ENCODE measurements at regions not wholly inside any gene's neighbourhood (a gene's known extent, or its start where the extent isn't known, plus 50 kb on each side); places are given as distances from the start of the nearest gene placed in this dataset.

DNA sequence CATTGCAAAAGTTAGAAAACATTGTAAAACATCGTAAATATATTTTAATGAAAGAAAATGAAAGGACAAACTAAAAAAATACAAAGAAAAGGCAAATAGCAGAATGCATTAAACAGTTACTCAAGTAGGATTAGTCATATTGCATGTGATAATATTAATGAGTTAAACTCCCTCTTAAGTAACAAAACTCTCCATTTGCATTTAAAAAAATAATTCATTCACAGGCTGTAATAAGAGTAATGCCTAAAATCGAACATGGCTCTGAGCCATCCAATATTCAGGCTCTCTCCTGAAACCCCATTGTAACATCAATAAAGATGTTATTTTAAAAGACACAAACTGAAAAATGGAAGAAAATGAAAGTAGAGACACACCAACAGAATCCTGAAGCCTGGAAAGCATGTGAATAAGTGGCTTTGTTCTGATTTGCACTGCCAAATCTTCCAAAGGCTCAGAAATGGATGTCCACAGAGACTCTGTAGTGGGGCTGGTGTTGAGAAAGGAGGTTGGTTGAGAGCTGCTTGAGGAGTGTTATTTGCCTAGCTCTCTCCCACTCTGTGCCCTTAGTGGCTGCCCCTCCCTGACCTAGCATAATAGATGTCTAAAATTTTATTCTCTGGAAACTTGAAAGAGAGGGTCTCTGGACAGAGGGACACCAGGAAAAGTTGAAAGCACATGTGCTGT lies 268.3 kb upstream of the MEOX2 start:
- TF ChIP-seq CTCF (conservative IDR thresholded peaks at IDR 0.05; ENCODE audit: low read length): no peak
- TF ChIP-seq EZH2phosphoT487 (IDR thresholded peaks at IDR 0.05; ENCODE audit: borderline replicate concordance): no peak
